ENCODE measurements at regions not wholly inside any gene's neighbourhood (a gene's known extent, or its start where the extent isn't known, plus 50 kb on each side); places are given as distances from the start of the nearest gene placed in this dataset.

DNA sequence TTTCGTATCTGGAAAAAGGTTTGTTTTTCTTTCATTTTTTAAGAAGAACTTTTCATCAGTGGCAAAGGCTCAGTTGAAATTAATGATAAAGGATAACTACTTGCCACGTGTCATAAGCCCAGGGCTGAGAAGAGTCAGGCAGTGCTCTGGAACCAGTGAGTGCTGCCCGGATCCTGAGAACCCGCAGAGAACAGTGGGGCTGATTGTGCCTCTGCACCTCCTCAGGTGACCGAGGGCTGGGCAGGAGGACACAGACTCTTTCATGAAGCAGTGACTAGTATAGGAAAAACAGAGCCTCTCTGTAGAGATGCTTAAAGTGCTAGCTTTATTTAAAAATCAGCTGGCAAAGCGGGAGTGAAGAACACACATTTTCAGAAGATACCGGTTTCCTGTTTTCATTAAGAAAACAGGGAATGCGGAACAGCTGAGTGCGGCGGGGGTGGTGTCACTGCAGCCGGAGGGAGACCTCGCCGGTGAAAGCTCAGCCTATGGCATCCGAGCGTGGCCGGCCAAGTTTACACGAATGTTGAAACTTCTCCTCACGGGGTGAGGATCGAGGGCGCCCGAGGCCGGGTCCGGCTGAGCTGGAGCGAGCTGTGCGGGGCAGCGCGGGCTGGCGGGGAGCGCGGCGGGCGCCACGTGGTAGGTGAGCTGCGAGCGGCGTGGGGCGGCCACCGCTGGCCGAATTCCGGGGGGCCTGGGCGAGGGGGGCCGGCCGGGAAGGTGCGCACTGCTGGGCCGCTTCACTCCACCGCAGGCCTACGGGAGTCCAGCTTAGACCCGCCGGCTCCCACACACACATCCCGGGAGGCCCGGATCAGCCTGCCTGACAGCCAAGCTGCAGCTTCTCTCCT is 134.7 kb upstream of the DMRT1 start (continued):
- TF ChIP-seq ZMAT3 (CRISPR knock-in tag; conservative IDR thresholded peaks at IDR 0.05) (no peak), ZNF460 (CRISPR knock-in tag; IDR thresholded peaks at IDR 0.05; ENCODE audit: borderline replicate concordance) (no peak), ZFP90 (CRISPR knock-in tag; IDR thresholded peaks at IDR 0.05; ENCODE audit: borderline replicate concordance) (no peak; the same call in 1 of the 2 replicates), XBP1 (CRISPR knock-in tag; IDR thresholded peaks at IDR 0.05) (no peak), MED13 (CRISPR knock-in tag; IDR thresholded peaks at IDR 0.05) (peak; percentile 67; the same call in 1 of the 2 replicates), ZNF432 (CRISPR knock-in tag; IDR thresholded peaks at IDR 0.05; ENCODE audit: borderline replicate concordance) (no peak), TRIM24 (CRISPR knock-in tag; IDR thresholded peaks at IDR 0.05) (no peak), MATR3 (CRISPR knock-in tag; IDR thresholded peaks at IDR 0.05) (no peak), HNRNPL (IDR thresholded peaks at IDR 0.05; ENCODE audit: low read depth, low read length) (0 out of 2 replicates have a peak, but pooled peaks have one; percentile 28), ZSCAN20 (CRISPR knock-in tag; IDR thresholded peaks at IDR 0.05; ENCODE audit: borderline replicate concordance) (no peak), ZNF761 (CRISPR knock-in tag; conservative IDR thresholded peaks at IDR 0.05) (no peak), ZBTB42 (CRISPR knock-in tag; IDR thresholded peaks at IDR 0.05) (no peak), PAWR (CRISPR knock-in tag; IDR thresholded peaks at IDR 0.05; ENCODE audit: borderline replicate concordance) (no peak), ZNF850 (CRISPR knock-in tag; conservative IDR thresholded peaks at IDR 0.05) (no peak), ARID2 (CRISPR knock-in tag; IDR thresholded peaks at IDR 0.05; ENCODE audit: borderline replicate concordance) (no peak), ZNF570 (CRISPR knock-in tag; IDR thresholded peaks at IDR 0.05; ENCODE audit: borderline replicate concordance) (no peak), NCOR1 (IDR thresholded peaks at IDR 0.05; ENCODE audit: borderline replicate concordance, low read length) (0 out of 2 replicates have a peak, but pooled peaks have one; percentile 50), ZNF709 (CRISPR knock-in tag; IDR thresholded peaks at IDR 0.05) (no peak), ZNF883 (CRISPR knock-in tag; IDR thresholded peaks at IDR 0.05; ENCODE audit: not compliant biosample characterization) (no peak), AKAP8 (CRISPR knock-in tag; IDR thresholded peaks at IDR 0.05) (no peak), PTBP1 (IDR thresholded peaks at IDR 0.05; ENCODE audit: low read depth, low read length, poor library complexity, severe bottlenecking) (no peak), CEBPG (CRISPR knock-in tag; IDR thresholded peaks at IDR 0.05) (no peak), ZBTB38 (CRISPR knock-in tag; IDR thresholded peaks at IDR 0.05) (no peak), ZNF557 (CRISPR knock-in tag; IDR thresholded peaks at IDR 0.05) (no peak), DPF2 (CRISPR knock-in tag; IDR thresholded peaks at IDR 0.05; ENCODE audit: borderline replicate concordance, low read depth) (no peak)
- TF ChIP-seq, protein P1, sequence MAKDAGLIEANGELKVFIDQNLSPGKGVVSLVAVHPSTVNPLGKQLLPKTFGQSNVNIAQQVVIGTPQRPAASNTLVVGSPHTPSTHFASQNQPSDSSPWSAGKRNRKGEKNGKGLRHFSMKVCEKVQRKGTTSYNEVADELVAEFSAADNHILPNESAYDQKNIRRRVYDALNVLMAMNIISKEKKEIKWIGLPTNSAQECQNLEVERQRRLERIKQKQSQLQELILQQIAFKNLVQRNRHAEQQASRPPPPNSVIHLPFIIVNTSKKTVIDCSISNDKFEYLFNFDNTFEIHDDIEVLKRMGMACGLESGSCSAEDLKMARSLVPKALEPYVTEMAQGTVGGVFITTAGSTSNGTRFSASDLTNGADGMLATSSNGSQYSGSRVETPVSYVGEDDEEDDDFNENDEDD (CRISPR knock-in tag; IDR thresholded peaks at IDR 0.05; ENCODE audit: borderline replicate concordance): no peak; the same call in 1 of the 2 replicates
- TF ChIP-seq, protein P2, sequence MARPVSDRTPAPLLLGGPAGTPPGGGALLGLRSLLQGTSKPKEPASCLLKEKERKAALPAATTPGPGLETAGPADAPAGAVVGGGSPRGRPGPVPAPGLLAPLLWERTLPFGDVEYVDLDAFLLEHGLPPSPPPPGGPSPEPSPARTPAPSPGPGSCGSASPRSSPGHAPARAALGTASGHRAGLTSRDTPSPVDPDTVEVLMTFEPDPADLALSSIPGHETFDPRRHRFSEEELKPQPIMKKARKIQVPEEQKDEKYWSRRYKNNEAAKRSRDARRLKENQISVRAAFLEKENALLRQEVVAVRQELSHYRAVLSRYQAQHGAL (CRISPR knock-in tag; IDR thresholded peaks at IDR 0.05; ENCODE audit: not compliant biosample characterization): no peak
- TF ChIP-seq, protein P3, sequence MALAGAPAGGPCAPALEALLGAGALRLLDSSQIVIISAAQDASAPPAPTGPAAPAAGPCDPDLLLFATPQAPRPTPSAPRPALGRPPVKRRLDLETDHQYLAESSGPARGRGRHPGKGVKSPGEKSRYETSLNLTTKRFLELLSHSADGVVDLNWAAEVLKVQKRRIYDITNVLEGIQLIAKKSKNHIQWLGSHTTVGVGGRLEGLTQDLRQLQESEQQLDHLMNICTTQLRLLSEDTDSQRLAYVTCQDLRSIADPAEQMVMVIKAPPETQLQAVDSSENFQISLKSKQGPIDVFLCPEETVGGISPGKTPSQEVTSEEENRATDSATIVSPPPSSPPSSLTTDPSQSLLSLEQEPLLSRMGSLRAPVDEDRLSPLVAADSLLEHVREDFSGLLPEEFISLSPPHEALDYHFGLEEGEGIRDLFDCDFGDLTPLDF (CRISPR knock-in tag; IDR thresholded peaks at IDR 0.05): no peak

Measured in HepG2 (cell line).